DOHH2 (cell line): ENCODE measurements at regions not wholly inside any gene's neighbourhood (a gene's known extent, or its start where the extent isn't known, plus 50 kb on each side); places are given as distances from the start of the nearest gene placed in this dataset.

Experiments
- CTCF ChIP-seq: fragments of 200-600 bp; sonication (generic); IDR thresholded peaks from one replicate; pipeline ENCODE4 v1.5.1; 2014; ENCODE audit warnings: antibody characterized with exemption, mild to moderate bottlenecking, low read depth, low read length; ENCODE audit not compliant: poor library complexity, severe bottlenecking
- EZH2phosphoT487 ChIP-seq: fragments of 200-600 bp; sonication (generic); IDR thresholded peaks from 2 replicates; pipeline ENCODE4 v1.6.1; 2017; ENCODE audit warnings: borderline replicate concordance, mild to moderate bottlenecking, antibody characterized with exemption, low read length, moderate library complexity, mixed read lengths

GRCh38 chr11:39462506-39462905, 1996.9 kb downstream of the LRRC4C start:
- TF ChIP-seq CTCF, result no peak
- TF ChIP-seq EZH2phosphoT487, result no peak
